HepG2 (cell line): ENCODE measurements at regions not wholly inside any gene's neighbourhood (a gene's known extent, or its start where the extent isn't known, plus 50 kb on each side); places are given as distances from the start of the nearest gene placed in this dataset.
A peak's percentile ranks its signal among the peaks of the same experiment; 100 is the strongest.

Experiments used
- ARNT2 ChIP-seq: sonication (generic); formaldehyde crosslinking; IDR thresholded peaks from 2 replicates; pipeline ENCODE4 v1.8.0; 2022; ENCODE audit warnings: mild to moderate bottlenecking, low read depth, missing genetic modification reagents, moderate library complexity
- CCAR2 ChIP-seq: fragments of 200-400 bp; formaldehyde crosslinking; optimal IDR thresholded peaks from 2 replicates; pipeline ENCODE3; 2018; ENCODE audit warnings: low read depth, mild to moderate bottlenecking, low read length, moderate library complexity
- EZH2 ChIP-seq: conservative IDR thresholded peaks from 2 replicates; pipeline ENCODE4 v1.6.1; 2012; ENCODE audit warnings: mild to moderate bottlenecking, low read depth, low read length, moderate library complexity
- HIVEP1 ChIP-seq: sonication (generic); formaldehyde crosslinking; IDR thresholded peaks from 2 replicates; pipeline ENCODE4 v1.4.0; 2020; ENCODE audit warnings: mild to moderate bottlenecking, missing genetic modification reagents
- JUN ChIP-seq: sonication (generic); formaldehyde crosslinking; IDR thresholded peaks from 2 replicates; pipeline ENCODE4 v1.4.0; 2020; ENCODE audit warnings: mild to moderate bottlenecking, missing genetic modification reagents
- KDM3A ChIP-seq: IDR thresholded peaks from 2 replicates; pipeline ENCODE4 v1.6.1; 2018; ENCODE audit warnings: low read depth, missing compliant biosample characterization
- NFE2L1 ChIP-seq: sonication (generic); formaldehyde crosslinking; IDR thresholded peaks from 2 replicates; pipeline ENCODE4 v1.4.0; 2020; ENCODE audit warnings: missing genetic modification reagents, mild to moderate bottlenecking, borderline replicate concordance
- PHB2 ChIP-seq: fragments of 450-650 bp; IDR thresholded peaks from 2 replicates; pipeline ENCODE4 v1.6.1; 2018; ENCODE audit not compliant: partially characterized antibody
- RFX3 ChIP-seq: IDR thresholded peaks from 2 replicates; pipeline ENCODE4 v1.6.1; 2016; ENCODE audit warnings: missing biosample characterization, missing genetic modification reagents
- SALL2 ChIP-seq: sonication (generic); formaldehyde crosslinking; IDR thresholded peaks from 2 replicates; pipeline ENCODE4 v1.8.1; 2023; ENCODE audit warnings: mild to moderate bottlenecking, missing genetic modification reagents, inconsistent platforms
- THAP11 ChIP-seq: IDR thresholded peaks from 2 replicates; pipeline ENCODE4 v1.6.1; 2016; ENCODE audit warnings: missing biosample characterization, missing genetic modification reagents
- TOPORS ChIP-seq: sonication (generic); formaldehyde crosslinking; IDR thresholded peaks from 2 replicates; pipeline ENCODE4 v1.8.0; 2023; ENCODE audit warnings: mild to moderate bottlenecking, missing genetic modification reagents
- ZBTB40 ChIP-seq, 2 experiments: fragments of 450-650 bp in 1 of 2; sonication (generic) in 1 of 2; formaldehyde crosslinking in 1 of 2; IDR thresholded peaks; 2 replicates each; pipeline versions ENCODE4 v1.6.1 to v1.8.0; 2016 to 2022; ENCODE audit warnings: antibody characterized with exemption in 1 of 2, mild to moderate bottlenecking in 1 of 2, missing genetic modification reagents in 1 of 2
- ZNF468 ChIP-seq: sonication (generic); formaldehyde crosslinking; IDR thresholded peaks from 2 replicates; pipeline ENCODE4 v1.8.0; 2022; ENCODE audit warnings: mild to moderate bottlenecking, moderate library complexity, missing genetic modification reagents
- ZNF720 ChIP-seq: sonication (generic); formaldehyde crosslinking; IDR thresholded peaks from 2 replicates; pipeline ENCODE4 v1.4.0; 2020; ENCODE audit warnings: missing genetic modification reagents
- ZNF724P ChIP-seq: sonication (generic); formaldehyde crosslinking; IDR thresholded peaks from 2 replicates; pipeline ENCODE4 v1.8.0; 2022; ENCODE audit warnings: missing genetic modification reagents, borderline replicate concordance
- ZNF777 ChIP-seq: sonication (generic); formaldehyde crosslinking; IDR thresholded peaks from 2 replicates; pipeline ENCODE4 v1.4.0; 2020; ENCODE audit warnings: missing genetic modification reagents
- TF ChIP-seq, protein P1 (sequence below): IDR thresholded peaks from 2 replicates; pipeline ENCODE4 v1.4.0; 2020; ENCODE audit warnings: mild to moderate bottlenecking, missing genetic modification reagents

DNA sequence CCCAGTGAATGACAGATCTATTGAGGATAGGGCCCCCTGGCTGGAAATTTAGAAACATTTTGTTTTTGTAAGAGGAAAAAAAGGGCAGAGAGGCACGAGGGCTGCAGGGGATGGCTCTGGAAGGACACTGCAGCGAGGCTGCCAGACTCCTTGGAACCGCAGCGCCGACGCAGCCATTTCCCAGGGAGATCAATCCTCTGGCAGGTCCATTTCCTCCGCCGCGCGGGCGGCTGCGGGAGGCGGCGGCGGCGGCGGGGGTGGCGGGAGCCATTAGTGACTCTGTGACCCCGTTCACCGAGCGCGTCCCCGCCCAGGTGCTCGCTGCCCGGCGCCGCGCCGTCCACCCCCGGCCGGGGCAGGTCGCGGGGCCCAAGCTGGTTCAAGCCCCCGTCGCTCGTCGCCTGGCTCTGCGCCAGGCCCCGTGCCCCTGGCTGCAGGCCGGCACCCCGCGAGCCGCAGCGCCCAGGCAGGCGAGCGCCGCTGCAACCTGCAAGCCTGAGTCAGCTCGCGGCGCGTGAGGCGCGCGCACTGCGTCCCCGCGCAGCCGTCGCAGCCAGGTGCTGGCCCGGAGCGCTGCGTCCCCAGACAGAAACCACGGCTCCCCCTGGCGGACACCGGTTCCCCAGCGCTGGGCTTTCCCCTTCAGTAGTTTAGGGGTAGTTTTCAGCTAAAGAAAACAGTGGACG is 192.6 kb downstream of the KATNAL1 start (continued):
- TF ChIP-seq, protein P1, sequence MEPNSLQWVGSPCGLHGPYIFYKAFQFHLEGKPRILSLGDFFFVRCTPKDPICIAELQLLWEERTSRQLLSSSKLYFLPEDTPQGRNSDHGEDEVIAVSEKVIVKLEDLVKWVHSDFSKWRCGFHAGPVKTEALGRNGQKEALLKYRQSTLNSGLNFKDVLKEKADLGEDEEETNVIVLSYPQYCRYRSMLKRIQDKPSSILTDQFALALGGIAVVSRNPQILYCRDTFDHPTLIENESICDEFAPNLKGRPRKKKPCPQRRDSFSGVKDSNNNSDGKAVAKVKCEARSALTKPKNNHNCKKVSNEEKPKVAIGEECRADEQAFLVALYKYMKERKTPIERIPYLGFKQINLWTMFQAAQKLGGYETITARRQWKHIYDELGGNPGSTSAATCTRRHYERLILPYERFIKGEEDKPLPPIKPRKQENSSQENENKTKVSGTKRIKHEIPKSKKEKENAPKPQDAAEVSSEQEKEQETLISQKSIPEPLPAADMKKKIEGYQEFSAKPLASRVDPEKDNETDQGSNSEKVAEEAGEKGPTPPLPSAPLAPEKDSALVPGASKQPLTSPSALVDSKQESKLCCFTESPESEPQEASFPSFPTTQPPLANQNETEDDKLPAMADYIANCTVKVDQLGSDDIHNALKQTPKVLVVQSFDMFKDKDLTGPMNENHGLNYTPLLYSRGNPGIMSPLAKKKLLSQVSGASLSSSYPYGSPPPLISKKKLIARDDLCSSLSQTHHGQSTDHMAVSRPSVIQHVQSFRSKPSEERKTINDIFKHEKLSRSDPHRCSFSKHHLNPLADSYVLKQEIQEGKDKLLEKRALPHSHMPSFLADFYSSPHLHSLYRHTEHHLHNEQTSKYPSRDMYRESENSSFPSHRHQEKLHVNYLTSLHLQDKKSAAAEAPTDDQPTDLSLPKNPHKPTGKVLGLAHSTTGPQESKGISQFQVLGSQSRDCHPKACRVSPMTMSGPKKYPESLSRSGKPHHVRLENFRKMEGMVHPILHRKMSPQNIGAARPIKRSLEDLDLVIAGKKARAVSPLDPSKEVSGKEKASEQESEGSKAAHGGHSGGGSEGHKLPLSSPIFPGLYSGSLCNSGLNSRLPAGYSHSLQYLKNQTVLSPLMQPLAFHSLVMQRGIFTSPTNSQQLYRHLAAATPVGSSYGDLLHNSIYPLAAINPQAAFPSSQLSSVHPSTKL (CRISPR knock-in tag): peak; percentile 29; the same call in 1 of the 2 replicates
- TF ChIP-seq TOPORS (CRISPR knock-in tag) (peak; percentile 64; the same call in 1 of the 2 replicates), HIVEP1 (CRISPR knock-in tag) (no peak), KDM3A (CRISPR knock-in tag) (peak; percentile 27; the same call in 1 of the 2 replicates), ZBTB40 (IDR thresholded peaks at IDR 0.05) (no peak), ZBTB40 (CRISPR knock-in tag; IDR thresholded peaks at IDR 0.05) (no peak), NFE2L1 (CRISPR knock-in tag) (no peak), ZNF720 (no peak), JUN (CRISPR knock-in tag) (0 out of 2 replicates have a peak, but pooled peaks have one; percentile 43), ARNT2 (CRISPR knock-in tag) (peak; percentile 84), SALL2 (CRISPR knock-in tag) (peak; percentile 56; the same call in 1 of the 2 replicates), RFX3 (CRISPR knock-in tag) (no peak), ZNF468 (0 out of 2 replicates have a peak, but pooled peaks have one; percentile 59), EZH2 (no peak), PHB2 (no peak), CCAR2 (no peak), ZNF777 (peak; percentile 94), ZNF724P (CRISPR knock-in tag) (peak; percentile 63; the same call in 1 of the 2 replicates), THAP11 (CRISPR knock-in tag) (peak; percentile 62)
